Smooth muscle cell (in vitro differentiated cells): ENCODE measurements at regions not wholly inside any gene's neighbourhood (a gene's known extent, or its start where the extent isn't known, plus 50 kb on each side); places are given as distances from the start of the nearest gene placed in this dataset.

Source experiments
- DNase-seq: peaks from one replicate; lab custom pipeline; 2025; ENCODE audit not compliant: unreplicated experiment; lab: John Stamatoyannopoulos, UW
- H2AFZ ChIP-seq: fragments of 200-600 bp; sonication (generic); 2 replicates; pipeline ENCODE4 v1.6.0; 2016; ENCODE audit warnings: antibody characterized with exemption, low read depth, mild to moderate bottlenecking
- H3F3A ChIP-seq: fragments of 200-600 bp; sonication (generic); 2 replicates; pipeline ENCODE4 v1.6.0; 2017; ENCODE audit warnings: antibody characterized with exemption, low read depth
- H3K27ac ChIP-seq: fragments of 200-600 bp; sonication (generic); 2 replicates; pipeline ENCODE4 v1.5.1; 2016; ENCODE audit warnings: low read depth, mild to moderate bottlenecking
- H3K27me3 ChIP-seq: fragments of 200-600 bp; sonication (generic); 2 replicates; pipeline ENCODE4 v1.6.1; 2016; ENCODE audit warnings: low read depth, mild to moderate bottlenecking
- H3K36me3 ChIP-seq: fragments of 200-600 bp; sonication (generic); 2 replicates; pipeline ENCODE4 v1.5.1; 2016; ENCODE audit warnings: low read depth
- H3K4me1 ChIP-seq: fragments of 200-600 bp; sonication (generic); 2 replicates; pipeline ENCODE4 v1.5.1; 2016; ENCODE audit warnings: low read depth
- H3K4me2 ChIP-seq: fragments of 200-600 bp; sonication (generic); 2 replicates; pipeline ENCODE4 v1.6.0; 2016; ENCODE audit warnings: mild to moderate bottlenecking
- H3K4me3 ChIP-seq: fragments of 200-600 bp; sonication (generic); 2 replicates; pipeline ENCODE4 v1.5.1; 2016; ENCODE audit warnings: mild to moderate bottlenecking
- H3K79me2 ChIP-seq: fragments of 200-600 bp; sonication (generic); 2 replicates; pipeline ENCODE4 v1.6.0; 2016; ENCODE audit warnings: low read depth, mild to moderate bottlenecking
- H3K9ac ChIP-seq: fragments of 200-600 bp; sonication (generic); 2 replicates; pipeline ENCODE4 v1.6.0; 2016; ENCODE audit warnings: low read depth
- H3K9me3 ChIP-seq: fragments of 200-600 bp; sonication (generic); replicated peaks from 2 replicates; pipeline ENCODE4 v1.5.1; 2016; ENCODE audit warnings: low read depth
- H4K20me1 ChIP-seq: fragments of 200-600 bp; sonication (generic); 2 replicates; pipeline ENCODE4 v1.6.0; 2016; ENCODE audit warnings: low read depth
- WGBS: methylation state at CpG from one replicate; pipeline ENCODE4 v1.1.7; 2016; ENCODE audit warnings: low lambda C conversion rate; 5-methylcytosine and 5-hydroxymethylcytosine counted together
- TF ChIP-seq, protein P1 (sequence below): fragments of 200-600 bp; sonication (generic); IDR thresholded peaks from 2 replicates; pipeline ENCODE4 v1.5.1; 2017; ENCODE audit warnings: borderline replicate concordance, mild to moderate bottlenecking, antibody characterized with exemption; ENCODE audit not compliant: insufficient read depth, poor library complexity, severe bottlenecking

DNA sequence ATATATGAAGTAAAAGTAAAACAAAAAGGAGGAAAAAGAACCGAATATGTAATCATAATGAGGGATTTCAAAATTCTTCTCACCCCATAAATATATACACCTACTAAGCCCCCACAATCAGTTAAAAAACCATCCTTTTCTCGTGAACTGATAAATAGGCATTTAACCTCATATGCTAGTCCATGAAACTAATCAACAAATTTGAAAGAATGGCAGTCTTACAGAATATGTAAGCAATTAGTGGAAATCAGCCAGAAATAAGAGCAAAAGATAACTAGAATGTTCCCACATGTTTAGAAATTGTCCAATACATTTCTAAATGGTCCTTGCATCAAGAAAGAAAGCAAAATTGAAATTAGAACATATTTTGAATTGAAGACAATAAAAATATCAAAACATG, 849.4 kb upstream of the CXADR start:
- H3K27me3 ChIP-seq: no peaks in the 10 kb centered on the region
- no peaks in the 10 kb centered on the region for H3K4me1 ChIP-seq
- H3K79me2 ChIP-seq: no peaks in the 10 kb centered on the region
- H3K4me2 ChIP-seq: no peak overlapping the region
- H2AFZ ChIP-seq: no peak overlapping the region
- H3K9ac ChIP-seq: no peak overlapping the region
- no peak overlapping the region for H3K27ac ChIP-seq
- H3F3A ChIP-seq: no peaks in the 10 kb centered on the region
- no peak overlapping the region for H3K4me3 ChIP-seq
- 78% methylated on average over 2 of the region's 2 CpGs for WGBS
- TF ChIP-seq, protein P1, sequence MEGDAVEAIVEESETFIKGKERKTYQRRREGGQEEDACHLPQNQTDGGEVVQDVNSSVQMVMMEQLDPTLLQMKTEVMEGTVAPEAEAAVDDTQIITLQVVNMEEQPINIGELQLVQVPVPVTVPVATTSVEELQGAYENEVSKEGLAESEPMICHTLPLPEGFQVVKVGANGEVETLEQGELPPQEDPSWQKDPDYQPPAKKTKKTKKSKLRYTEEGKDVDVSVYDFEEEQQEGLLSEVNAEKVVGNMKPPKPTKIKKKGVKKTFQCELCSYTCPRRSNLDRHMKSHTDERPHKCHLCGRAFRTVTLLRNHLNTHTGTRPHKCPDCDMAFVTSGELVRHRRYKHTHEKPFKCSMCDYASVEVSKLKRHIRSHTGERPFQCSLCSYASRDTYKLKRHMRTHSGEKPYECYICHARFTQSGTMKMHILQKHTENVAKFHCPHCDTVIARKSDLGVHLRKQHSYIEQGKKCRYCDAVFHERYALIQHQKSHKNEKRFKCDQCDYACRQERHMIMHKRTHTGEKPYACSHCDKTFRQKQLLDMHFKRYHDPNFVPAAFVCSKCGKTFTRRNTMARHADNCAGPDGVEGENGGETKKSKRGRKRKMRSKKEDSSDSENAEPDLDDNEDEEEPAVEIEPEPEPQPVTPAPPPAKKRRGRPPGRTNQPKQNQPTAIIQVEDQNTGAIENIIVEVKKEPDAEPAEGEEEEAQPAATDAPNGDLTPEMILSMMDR: no peak
- H4K20me1 ChIP-seq: no peaks in the 10 kb centered on the region
- H3K36me3 ChIP-seq: no peaks in the 10 kb centered on the region
- no peak for DNase-seq
- H3K9me3 ChIP-seq: no peaks in the 10 kb centered on the region

DNA sequence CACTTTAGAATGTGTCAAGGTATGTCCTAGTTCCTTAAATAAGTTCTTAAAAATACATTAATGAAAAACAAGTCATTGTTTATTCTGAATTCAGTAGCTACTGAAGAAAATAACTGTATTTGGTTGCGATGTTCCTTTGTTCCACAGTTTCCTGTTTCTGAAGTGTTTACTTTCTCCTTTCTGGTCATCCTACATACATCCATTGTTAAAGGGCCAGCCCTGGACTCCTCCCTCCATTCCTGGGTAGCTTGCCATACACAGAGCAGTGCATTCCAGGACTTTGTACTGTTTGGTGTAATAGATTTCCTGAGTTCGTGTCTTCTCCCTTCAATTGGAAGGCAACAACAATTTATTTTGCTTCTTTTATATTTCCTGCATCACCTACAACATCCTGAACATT, 845.4 kb upstream of the CXADR start:
- Histone ChIP-seq H3K36me3 (no peaks in the 10 kb centered on the region), H3F3A (no peaks in the 10 kb centered on the region), H3K79me2 (no peaks in the 10 kb centered on the region), H3K4me2 (no peak overlapping the region), H3K4me1 (no peaks in the 10 kb centered on the region), H3K9me3 (no peaks in the 10 kb centered on the region), H3K9ac (no peak overlapping the region), H2AFZ (no peak overlapping the region), H3K27me3 (no peaks in the 10 kb centered on the region), H3K4me3 (no peak overlapping the region), H4K20me1 (no peaks in the 10 kb centered on the region), H3K27ac (no peak overlapping the region)
- TF ChIP-seq, protein P1: no peak
- no peak for DNase-seq
- WGBS: 96% methylated on average over 2 of the region's 2 CpGs

DNA sequence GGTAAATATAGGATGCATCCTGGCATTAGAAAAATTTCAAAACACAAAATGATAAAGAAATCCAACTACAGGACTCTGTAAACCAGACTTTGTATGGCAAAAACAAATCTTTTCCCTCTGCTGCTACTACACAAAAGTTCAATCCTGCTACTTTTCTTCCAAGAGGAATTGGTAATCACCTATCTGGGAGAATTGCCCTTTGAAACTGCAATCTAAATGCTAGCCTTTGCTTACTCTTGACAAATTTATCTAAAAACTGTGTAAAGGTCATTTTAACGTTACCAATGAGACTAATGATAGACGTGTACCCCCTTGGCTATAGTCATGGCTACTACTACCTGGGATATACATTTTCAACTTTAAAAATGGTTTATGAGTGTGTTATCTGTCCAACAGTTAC, 837.9 kb upstream of the CXADR start:
- peaks cover 8% of the 10 kb centered on the region for H3K4me1 ChIP-seq
- H2AFZ ChIP-seq: no peak overlapping the region
- TF ChIP-seq, protein P1: no peak
- no peak for DNase-seq
- H3K36me3 ChIP-seq: no peaks in the 10 kb centered on the region
- no peaks in the 10 kb centered on the region for H3K79me2 ChIP-seq
- H3F3A ChIP-seq: peaks cover 4% of the 10 kb centered on the region
- H3K4me3 ChIP-seq: no peak overlapping the region
- H3K9me3 ChIP-seq: no peaks in the 10 kb centered on the region
- H3K9ac ChIP-seq: no peak overlapping the region
- no peaks in the 10 kb centered on the region for H4K20me1 ChIP-seq
- no peak overlapping the region for H3K4me2 ChIP-seq
- WGBS: 95% methylated on average over 2 of the region's 2 CpGs
- H3K27me3 ChIP-seq: no peaks in the 10 kb centered on the region
- no peak overlapping the region for H3K27ac ChIP-seq

DNA sequence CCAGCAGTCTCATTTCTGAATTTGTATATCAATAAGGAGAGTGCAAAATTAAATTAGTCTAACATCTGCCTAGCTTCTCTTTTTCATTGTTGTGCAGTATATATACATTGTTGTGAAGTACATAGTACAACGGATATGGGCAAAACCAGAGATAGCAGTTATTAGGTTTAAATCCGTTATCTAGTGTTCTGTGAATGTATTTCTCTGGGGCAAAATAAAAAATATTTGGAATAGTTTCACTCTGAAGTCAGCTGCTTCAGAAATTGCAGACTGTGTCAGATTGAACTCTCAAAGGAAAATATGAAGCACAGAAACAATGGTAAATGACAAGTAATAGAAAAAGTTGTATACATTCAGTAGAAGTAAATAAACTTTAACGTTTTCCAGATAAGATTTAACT, 836.5 kb upstream of the CXADR start:
- TF ChIP-seq, protein P1: no peak
- no peaks in the 10 kb centered on the region for H3K9me3 ChIP-seq

More for the DNA sequence above, 836.5 kb upstream of the CXADR start:
- Histone ChIP-seq H3K4me2 (peak overlapping the region; percentile 41), H3K4me3 (no peak overlapping the region), H3K4me1 (peaks cover 8% of the 10 kb centered on the region), H3F3A (peaks cover 4% of the 10 kb centered on the region), H3K79me2 (no peaks in the 10 kb centered on the region), H3K27ac (peak overlapping the region; percentile 10), H3K27me3 (no peaks in the 10 kb centered on the region), H3K9ac (no peak overlapping the region), H3K36me3 (no peaks in the 10 kb centered on the region), H2AFZ (no peak overlapping the region), H4K20me1 (no peaks in the 10 kb centered on the region)
- DNase-seq: no peak
- WGBS: 26% methylated on average over 3 of the region's 3 CpGs
